Tibial artery (tissue), 4 donors: ENCODE measurements at regions not wholly inside any gene's neighbourhood (a gene's known extent, or its start where the extent isn't known, plus 50 kb on each side); places are given as distances from the start of the nearest gene placed in this dataset.
A peak's percentile ranks its signal among the peaks of the same experiment; 100 is the strongest.

Experiments
- DNase-seq, 2 donors: peaks; one replicate each; pipeline ENCODE4 v3.0.0-alpha.2; 2019
- H3K27ac ChIP-seq, 2 donors: fragments of 200-600 bp; sonication (generic) in 1 of 2; 1 replicate in 1 of 2; 2 replicates in 1 of 2; pipeline ENCODE4 v1.5.1; 2018 to 2019; ENCODE audit warnings: mild to moderate bottlenecking in 1 of 2
- H3K27me3 ChIP-seq, 2 donors: fragments of 200-600 bp; sonication (generic) in 1 of 2; one replicate each; pipeline versions ENCODE4 v1.5.1 to v1.6.0; 2016 to 2019
- H3K36me3 ChIP-seq, 3 donors: fragments of 200-600 bp; sonication (generic) in 2 of 3; one replicate each; pipeline ENCODE4 v1.5.1; 2016 to 2019; ENCODE audit warnings: mild to moderate bottlenecking in 2 of 3
- H3K4me1 ChIP-seq, 4 donors: fragments of 200-600 bp; sonication (generic) in 2 of 4; 1 replicate in 3 of 4; 2 replicates in 1 of 4; pipeline ENCODE4 v1.5.1; 2016 to 2019
- H3K4me3 ChIP-seq, 2 donors: fragments of 200-600 bp; sonication (generic) in 1 of 2; 1 replicate in 1 of 2; 2 replicates in 1 of 2; pipeline ENCODE4 v1.5.1; 2018 to 2019; ENCODE audit warnings: mild to moderate bottlenecking in 2 of 2
- H3K9me3 ChIP-seq, 3 donors: fragments of 200-600 bp; sonication (generic) in 1 of 3; one replicate each; pipeline ENCODE4 v1.5.1; 2016 to 2019
- intact Hi-C: fragments of 100-400 bp; cut with DNase I; formaldehyde crosslinking; loops from one replicate; pipeline ENCODE4 v1.15.0; 2023; ENCODE audit warnings: low total_unique reads
- TF ChIP-seq, protein P1 (sequence below), 2 experiments: fragments of 200-600 bp in 1 of 2; fragments of 450-650 bp in 1 of 2; IDR thresholded peaks; one replicate each; pipeline ENCODE4 v1.5.1; 2017 to 2019; ENCODE audit warnings: antibody characterized with exemption in 2 of 2, mild to moderate bottlenecking in 1 of 2, moderate library complexity in 1 of 2

- intact Hi-C loops: no loop called here
- peaks cover 0 to 33% (median 10%) of the 10 kb centered on the region in 4 donors for H3K4me1 ChIP-seq
- peak overlapping the region; percentile 71 to 78 for H3K27ac ChIP-seq
- no peak overlapping the region for H3K4me3 ChIP-seq
- no peaks in the 10 kb centered on the region for H3K36me3 ChIP-seq
- peaks cover 0 to 7% (median 0%) of the 10 kb centered on the region in 3 donors for H3K9me3 ChIP-seq
- no peaks in the 10 kb centered on the region for H3K27me3 ChIP-seq
- TF ChIP-seq, protein P1, sequence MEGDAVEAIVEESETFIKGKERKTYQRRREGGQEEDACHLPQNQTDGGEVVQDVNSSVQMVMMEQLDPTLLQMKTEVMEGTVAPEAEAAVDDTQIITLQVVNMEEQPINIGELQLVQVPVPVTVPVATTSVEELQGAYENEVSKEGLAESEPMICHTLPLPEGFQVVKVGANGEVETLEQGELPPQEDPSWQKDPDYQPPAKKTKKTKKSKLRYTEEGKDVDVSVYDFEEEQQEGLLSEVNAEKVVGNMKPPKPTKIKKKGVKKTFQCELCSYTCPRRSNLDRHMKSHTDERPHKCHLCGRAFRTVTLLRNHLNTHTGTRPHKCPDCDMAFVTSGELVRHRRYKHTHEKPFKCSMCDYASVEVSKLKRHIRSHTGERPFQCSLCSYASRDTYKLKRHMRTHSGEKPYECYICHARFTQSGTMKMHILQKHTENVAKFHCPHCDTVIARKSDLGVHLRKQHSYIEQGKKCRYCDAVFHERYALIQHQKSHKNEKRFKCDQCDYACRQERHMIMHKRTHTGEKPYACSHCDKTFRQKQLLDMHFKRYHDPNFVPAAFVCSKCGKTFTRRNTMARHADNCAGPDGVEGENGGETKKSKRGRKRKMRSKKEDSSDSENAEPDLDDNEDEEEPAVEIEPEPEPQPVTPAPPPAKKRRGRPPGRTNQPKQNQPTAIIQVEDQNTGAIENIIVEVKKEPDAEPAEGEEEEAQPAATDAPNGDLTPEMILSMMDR (IDR thresholded peaks at IDR 0.05): no peak
- no peak for DNase-seq
Observed at GRCh38 chr5:89900346-89900745, 509.2 kb downstream of the CETN3 start.

DNA sequence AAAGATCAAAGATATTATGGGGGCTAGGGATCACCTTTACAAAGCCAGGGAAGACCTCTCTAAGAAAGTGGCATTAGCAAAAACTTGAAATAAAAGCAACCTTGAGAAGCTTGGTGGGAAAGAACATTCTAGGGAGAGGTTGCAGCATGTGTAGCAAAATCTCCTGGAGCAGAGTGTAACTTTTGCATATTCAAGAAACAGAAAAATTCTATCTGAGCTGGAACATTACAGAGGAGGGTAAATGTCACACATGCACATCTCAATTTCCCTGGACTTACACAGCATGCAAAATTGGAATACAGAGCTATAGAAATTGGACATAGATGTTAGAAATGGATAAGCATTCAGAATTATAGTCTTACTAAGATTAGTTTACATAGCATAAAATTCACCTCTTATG is 510.0 kb downstream of the CETN3 start:
- Histone ChIP-seq H3K4me1 (peaks cover 0 to 33% (median 10%) of the 10 kb centered on the region in 4 donors), H3K9me3 (peaks cover 0 to 7% (median 0%) of the 10 kb centered on the region in 3 donors), H3K27me3 (no peaks in the 10 kb centered on the region), H3K36me3 (no peaks in the 10 kb centered on the region), H3K27ac (no peak overlapping the region), H3K4me3 (no peak overlapping the region)
- DNase-seq: no peak
- intact Hi-C loops: no loop called here
- TF ChIP-seq, protein P1 (IDR thresholded peaks at IDR 0.05): no peak

DNA sequence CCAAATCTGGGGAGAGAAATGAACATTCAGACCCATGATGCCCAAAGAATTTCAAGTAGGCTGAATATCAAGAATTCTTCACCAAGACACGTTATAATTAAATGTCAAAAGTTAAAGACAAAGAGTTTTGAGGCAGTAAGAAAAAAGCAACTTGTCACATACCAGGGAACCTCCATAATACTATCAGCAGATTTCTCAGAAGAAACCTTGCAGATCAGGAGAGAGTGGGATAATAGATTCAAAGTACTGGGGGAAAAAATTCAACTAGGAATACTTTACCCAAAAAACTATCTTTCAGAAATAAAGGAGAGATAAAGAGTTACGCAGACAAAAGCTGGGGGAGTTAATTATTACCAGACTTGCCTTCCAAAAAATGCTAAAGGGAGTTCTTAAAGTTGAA is 516.0 kb downstream of the CETN3 start:
- TF ChIP-seq, protein P1 (IDR thresholded peaks at IDR 0.05): no peak
- H3K27me3 ChIP-seq: no peaks in the 10 kb centered on the region
- no peak for DNase-seq
- intact Hi-C loops: no loop called here
- peaks cover 0 to 25% (median 17%) of the 10 kb centered on the region in 3 donors for H3K9me3 ChIP-seq
- H3K27ac ChIP-seq: no peak overlapping the region
- no peaks in the 10 kb centered on the region for H3K36me3 ChIP-seq
- peaks cover 0 to 5% (median 0%) of the 10 kb centered on the region in 4 donors for H3K4me1 ChIP-seq
- no peak overlapping the region for H3K4me3 ChIP-seq

- DNase-seq: no peak
- Histone ChIP-seq H3K4me1 (no peaks in the 10 kb centered on the region), H3K27me3 (no peaks in the 10 kb centered on the region), H3K9me3 (peaks cover 0 to 4% (median 0%) of the 10 kb centered on the region in 3 donors), H3K27ac (no peak overlapping the region), H3K4me3 (no peak overlapping the region), H3K36me3 (no peaks in the 10 kb centered on the region)
- intact Hi-C loops: no loop called here
- TF ChIP-seq, protein P1 (IDR thresholded peaks at IDR 0.05): no peak
Observed at GRCh38 chr5:89885670-89886069, 523.9 kb downstream of the CETN3 start.

- Histone ChIP-seq H3K36me3 (no peaks in the 10 kb centered on the region), H3K27me3 (no peaks in the 10 kb centered on the region), H3K9me3 (peaks cover 0 to 4% (median 0%) of the 10 kb centered on the region in 3 donors), H3K4me1 (no peaks in the 10 kb centered on the region), H3K27ac (no peak overlapping the region), H3K4me3 (no peak overlapping the region)
- intact Hi-C loops: no loop called here
- TF ChIP-seq, protein P1 (IDR thresholded peaks at IDR 0.05): no peak
- DNase-seq: no peak
Observed at GRCh38 chr5:89883967-89884366, 525.6 kb downstream of the CETN3 start.
